PC-3 (cell line): ENCODE measurements at regions not wholly inside any gene's neighbourhood (a gene's known extent, or its start where the extent isn't known, plus 50 kb on each side); places are given as distances from the start of the nearest gene placed in this dataset.

Experiments
- CTCF ChIP-seq: fragments of 300-600 bp; sonication (generic); conservative IDR thresholded peaks from 2 replicates; pipeline ENCODE4 v1.5.1; 2017; ENCODE audit warnings: antibody characterized with exemption, low read depth, mild to moderate bottlenecking, low read length
- EZH2 ChIP-seq: fragments of 300-600 bp; sonication (generic); IDR thresholded peaks from one replicate; pipeline ENCODE4 v1.6.1; 2017; ENCODE audit warnings: antibody characterized with exemption, mild to moderate bottlenecking, low read length; ENCODE audit not compliant: unreplicated experiment
- EZH2phosphoT487 ChIP-seq: fragments of 300-600 bp; sonication (generic); IDR thresholded peaks from 2 replicates; pipeline ENCODE4 v1.6.1; 2018; ENCODE audit warnings: mild to moderate bottlenecking, antibody characterized with exemption, low read length, borderline replicate concordance

DNA sequence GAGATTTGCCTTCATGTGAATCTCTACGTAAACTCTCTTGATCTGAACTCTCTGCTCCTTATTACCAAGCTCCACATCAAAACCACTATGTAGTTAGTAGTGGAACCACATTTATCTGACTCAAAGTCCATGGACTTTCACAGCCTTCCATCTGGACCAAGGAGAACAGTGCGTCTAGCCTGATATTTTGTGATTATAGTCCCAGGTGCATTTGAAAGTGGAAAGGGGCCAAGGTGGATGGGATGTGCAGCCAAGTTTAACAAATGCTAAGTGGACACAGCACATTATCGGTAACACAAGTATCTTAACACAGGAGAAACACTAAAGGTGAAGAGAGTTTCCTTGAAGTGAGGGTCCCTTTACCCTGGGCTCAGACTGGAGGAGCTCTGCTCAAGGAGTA is 281.2 kb upstream of the SGK1 start:
- TF ChIP-seq CTCF (no peak), EZH2 (no peak), EZH2phosphoT487 (no peak)
